Transverse colon (tissue), 4 donors: ENCODE measurements at regions not wholly inside any gene's neighbourhood (a gene's known extent, or its start where the extent isn't known, plus 50 kb on each side); places are given as distances from the start of the nearest gene placed in this dataset.

Experiments
- DNase-seq: peaks from one replicate; pipeline ENCODE4 v3.0.0-alpha.2; 2019
- H3K27ac ChIP-seq, 4 donors: fragments of 200-600 bp; sonication (generic); 2 replicates each; pipeline ENCODE4 v1.5.1; 2016 to 2018; ENCODE audit warnings: inconsistent platforms in 4 of 4
- H3K27me3 ChIP-seq: fragments of 200-600 bp; sonication (generic); 2 replicates; pipeline ENCODE4 v1.5.1; 2017; ENCODE audit warnings: inconsistent platforms
- H3K36me3 ChIP-seq, 4 donors: fragments of 200-600 bp; sonication (generic); 2 replicates each; pipeline ENCODE4 v1.5.1; 2017 to 2019; ENCODE audit warnings: inconsistent platforms in 4 of 4
- H3K4me1 ChIP-seq, 4 donors: fragments of 200-600 bp; sonication (generic); 2 replicates each; pipeline ENCODE4 v1.5.1; 2017 to 2020; ENCODE audit warnings: inconsistent platforms in 4 of 4
- H3K4me3 ChIP-seq, 4 donors: fragments of 200-600 bp; sonication (generic); 1 replicate in 1 of 4; 2 replicates in 3 of 4; pipeline versions ENCODE4 v1.5.1 to v1.6.1; 2017 to 2019; ENCODE audit warnings: inconsistent platforms in 4 of 4
- H3K9me3 ChIP-seq, 2 donors: fragments of 200-600 bp; sonication (generic); 2 replicates each; pipeline ENCODE4 v1.5.1; 2017 to 2019; ENCODE audit warnings: inconsistent platforms in 2 of 2
- EP300 ChIP-seq: sonication (generic); formaldehyde crosslinking; IDR thresholded peaks from one replicate; pipeline ENCODE4 v1.6.1; 2017; ENCODE audit warnings: antibody characterized with exemption, low read depth
- POLR2A ChIP-seq: fragments of 450-650 bp; IDR thresholded peaks from one replicate; pipeline ENCODE4 v1.6.1; 2016; ENCODE audit warnings: antibody characterized with exemption, mild to moderate bottlenecking, moderate library complexity
- POLR2AphosphoS5 ChIP-seq, 3 donors: sonication (generic); formaldehyde crosslinking; IDR thresholded peaks; one replicate each; pipeline ENCODE4 v1.6.1; 2016; ENCODE audit warnings: antibody characterized with exemption in 3 of 3
- WGBS, 2 donors: methylation state at CpG; one replicate each; pipeline ENCODE4 v1.1.5; 2018; ENCODE audit warnings: low coverage in 1 of 2; 5-methylcytosine and 5-hydroxymethylcytosine counted together
- in situ Hi-C, 4 donors: fragments of 200-750 bp; cut with MboI; loops; one replicate each; pipeline versions ENCODE4 v1.15.0 to v1.15.1; 2017; ENCODE audit warnings: low sequenced_read_pairs in 3 of 4, low pct_ligation_motif_present in 1 of 4, low pct_unique_long_range_greater_than_20kb in 1 of 4
- intact Hi-C: fragments of 100-400 bp; cut with DNase I; formaldehyde crosslinking; loops from one replicate; pipeline ENCODE4 v1.15.1; 2023; ENCODE audit warnings: low total_unique reads
- TF ChIP-seq, protein P1 (sequence below), 5 experiments: fragments of 200-600 bp in 3 of 5; fragments of 450-650 bp in 2 of 5; sonication (generic) in 3 of 5; IDR thresholded peaks; 1 replicate in 2 of 5; 2 replicates in 3 of 5; pipeline ENCODE4 v1.5.1; 2016 to 2017; ENCODE audit warnings: antibody characterized with exemption in 5 of 5, inconsistent platforms in 3 of 5, mild to moderate bottlenecking in 2 of 5, moderate library complexity in 1 of 5

DNA sequence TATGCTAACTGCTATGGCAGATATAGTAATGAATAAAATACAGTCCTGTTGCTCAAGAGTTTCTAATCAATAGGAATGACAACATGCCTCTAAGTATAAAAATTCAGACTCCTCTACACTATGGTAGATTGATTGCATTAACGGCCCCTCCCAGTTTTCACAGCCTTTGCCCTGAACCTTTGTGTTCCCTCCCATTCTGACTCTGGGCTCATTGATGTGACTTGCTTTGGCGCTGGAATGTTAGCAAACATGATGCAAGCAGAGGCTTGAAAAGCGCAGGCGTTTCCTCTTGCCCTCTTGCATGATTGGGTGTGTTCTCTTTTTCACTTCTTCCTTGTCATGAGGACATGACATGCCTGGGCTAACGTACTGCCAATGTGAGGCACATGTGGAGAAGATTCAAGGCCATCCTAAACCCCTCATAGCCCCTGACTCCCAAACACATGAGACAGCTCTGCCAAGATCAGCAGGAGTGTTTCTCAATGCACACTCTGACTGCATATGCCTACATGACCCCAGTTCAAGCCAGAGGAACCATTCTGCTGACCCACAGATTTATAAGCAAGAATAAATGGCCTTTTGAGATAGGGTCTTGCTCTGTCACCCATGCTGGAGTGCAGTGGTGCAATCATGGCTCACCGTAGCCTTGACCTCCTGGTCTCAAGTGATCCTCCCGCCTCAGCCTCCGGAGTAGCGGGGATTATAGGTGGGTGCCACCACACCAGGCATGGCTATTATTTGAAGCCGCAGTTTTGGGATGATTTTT, 49.7 kb upstream of the CD28 start:
- H3K27me3 ChIP-seq = no peaks in the 10 kb centered on the region
- 62 to 80% methylated on average over 2 to 10 of the region's 10 CpGs for WGBS, 2 donors
- peak overlapping the region; percentile 62 to 70 (median 64) for H3K27ac ChIP-seq
- intact Hi-C loops = no loop called here
- no peaks in the 10 kb centered on the region for H3K36me3 ChIP-seq
- no peak overlapping the region for H3K4me3 ChIP-seq
- H3K4me1 ChIP-seq = peaks cover 0 to 25% (median 15%) of the 10 kb centered on the region in 4 donors
- in situ Hi-C loops = loop anchor here (10.0 to 25.0 kb wide), 4 partner anchors 156 to 419 kb away; partner anchors contain the start of gene CYP20A1 (in 1 of the 4)
- no peaks in the 10 kb centered on the region for H3K9me3 ChIP-seq
- TF ChIP-seq POLR2A (no peak), EP300 (peak; percentile 1), POLR2AphosphoS5 (IDR thresholded peaks at IDR 0.05) (peak in 2 of 3 donors; percentile 65 to 73)
- TF ChIP-seq, protein P1, sequence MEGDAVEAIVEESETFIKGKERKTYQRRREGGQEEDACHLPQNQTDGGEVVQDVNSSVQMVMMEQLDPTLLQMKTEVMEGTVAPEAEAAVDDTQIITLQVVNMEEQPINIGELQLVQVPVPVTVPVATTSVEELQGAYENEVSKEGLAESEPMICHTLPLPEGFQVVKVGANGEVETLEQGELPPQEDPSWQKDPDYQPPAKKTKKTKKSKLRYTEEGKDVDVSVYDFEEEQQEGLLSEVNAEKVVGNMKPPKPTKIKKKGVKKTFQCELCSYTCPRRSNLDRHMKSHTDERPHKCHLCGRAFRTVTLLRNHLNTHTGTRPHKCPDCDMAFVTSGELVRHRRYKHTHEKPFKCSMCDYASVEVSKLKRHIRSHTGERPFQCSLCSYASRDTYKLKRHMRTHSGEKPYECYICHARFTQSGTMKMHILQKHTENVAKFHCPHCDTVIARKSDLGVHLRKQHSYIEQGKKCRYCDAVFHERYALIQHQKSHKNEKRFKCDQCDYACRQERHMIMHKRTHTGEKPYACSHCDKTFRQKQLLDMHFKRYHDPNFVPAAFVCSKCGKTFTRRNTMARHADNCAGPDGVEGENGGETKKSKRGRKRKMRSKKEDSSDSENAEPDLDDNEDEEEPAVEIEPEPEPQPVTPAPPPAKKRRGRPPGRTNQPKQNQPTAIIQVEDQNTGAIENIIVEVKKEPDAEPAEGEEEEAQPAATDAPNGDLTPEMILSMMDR (IDR thresholded peaks at IDR 0.05) = no peak
- DNase-seq = peak; percentile 82
